Liver (tissue), 8 donors: ENCODE measurements at regions not wholly inside any gene's neighbourhood (a gene's known extent, or its start where the extent isn't known, plus 50 kb on each side); places are given as distances from the start of the nearest gene placed in this dataset.

ENCODE experiments used
- DNase-seq: peaks from one replicate; pipeline ENCODE4 v3.0.0-alpha.2; 2017; ENCODE audit warnings: low spot score
- H3K27ac ChIP-seq, 2 donors: one replicate each; pipeline ENCODE4 v1.7.0; 2013; ENCODE audit warnings: inconsistent platforms in 2 of 2, low read length in 2 of 2, control low read depth in 1 of 2, low read depth in 1 of 2, mild to moderate bottlenecking in 1 of 2
- H3K27me3 ChIP-seq, 4 donors: one replicate each; pipeline versions ENCODE4 v1.6.1 to v1.7.0; 2013; ENCODE audit warnings: low read length in 3 of 4, inconsistent platforms in 1 of 4, mild to moderate bottlenecking in 1 of 4, moderate library complexity in 1 of 4; ENCODE audit not compliant: control insufficient read depth in 4 of 4, insufficient read depth in 4 of 4
- H3K36me3 ChIP-seq, 4 donors: one replicate each; pipeline versions ENCODE4 v1.6.1 to v1.7.0; 2013; ENCODE audit warnings: low read length in 3 of 4, mild to moderate bottlenecking in 3 of 4, low read depth in 1 of 4, moderate library complexity in 1 of 4; ENCODE audit not compliant: control insufficient read depth in 4 of 4, insufficient read depth in 3 of 4
- H3K4me1 ChIP-seq, 4 donors: one replicate each; pipeline versions ENCODE4 v1.6.1 to v1.7.0; 2013; ENCODE audit warnings: low read length in 3 of 4, mild to moderate bottlenecking in 3 of 4, moderate library complexity in 1 of 4; ENCODE audit not compliant: control insufficient read depth in 4 of 4, insufficient read depth in 4 of 4
- H3K4me3 ChIP-seq, 3 donors: one replicate each; pipeline versions ENCODE4 v1.6.1 to v1.7.0; 2013; ENCODE audit warnings: low read length in 3 of 3, control low read depth in 1 of 3, low read depth in 1 of 3, mild to moderate bottlenecking in 1 of 3
- H3K9ac ChIP-seq, 2 donors: one replicate each; pipeline ENCODE4 v1.7.0; 2013; ENCODE audit warnings: low read length in 2 of 2, mild to moderate bottlenecking in 2 of 2, moderate library complexity in 2 of 2, control low read depth in 1 of 2, low read depth in 1 of 2
- H3K9me3 ChIP-seq, 4 donors: one replicate each; pipeline versions ENCODE4 v1.6.1 to v1.7.0; 2013; ENCODE audit warnings: low read length in 3 of 4; ENCODE audit not compliant: control insufficient read depth in 4 of 4
- ATF3 ChIP-seq: IDR thresholded peaks from 2 replicates; pipeline ENCODE4 v1.6.1; 2016; ENCODE audit warnings: antibody characterized with exemption
- CTCF ChIP-seq: fragments of 150-350 bp; IDR thresholded peaks from 2 replicates; pipeline ENCODE4 v1.5.1; 2017; ENCODE audit warnings: improper control_type of control experiment, low read depth, low read length; ENCODE audit not compliant: missing input control
- EGR1 ChIP-seq, 2 donors: IDR thresholded peaks; 2 replicates each; pipeline ENCODE4 v1.6.1; 2016 to 2018; ENCODE audit warnings: antibody characterized with exemption in 2 of 2, low read depth in 2 of 2
- FOXA1 ChIP-seq: IDR thresholded peaks from 2 replicates; pipeline ENCODE4 v1.6.1; 2016; ENCODE audit warnings: antibody characterized with exemption
- FOXA2 ChIP-seq: IDR thresholded peaks from 2 replicates; pipeline ENCODE4 v1.6.1; 2016; ENCODE audit warnings: antibody characterized with exemption
- GABPA ChIP-seq, 2 donors: IDR thresholded peaks in 1 of 2; conservative IDR thresholded peaks in 1 of 2; 2 replicates each; pipeline ENCODE4 v1.6.1; 2016; ENCODE audit warnings: antibody characterized with exemption in 2 of 2, mild to moderate bottlenecking in 1 of 2, moderate library complexity in 1 of 2
- HNF4A ChIP-seq, 2 donors: conservative IDR thresholded peaks; 2 replicates each; pipeline ENCODE4 v1.6.1; 2016; ENCODE audit warnings: antibody characterized with exemption in 2 of 2, mild to moderate bottlenecking in 2 of 2
- HNF4G ChIP-seq: IDR thresholded peaks from 2 replicates; pipeline ENCODE4 v1.6.1; 2016; ENCODE audit warnings: antibody characterized with exemption
- JUND ChIP-seq, 2 donors: IDR thresholded peaks; 2 replicates each; pipeline ENCODE4 v1.6.1; 2016; ENCODE audit warnings: antibody characterized with exemption in 2 of 2
- MAX ChIP-seq: IDR thresholded peaks from 2 replicates; pipeline ENCODE4 v1.6.1; 2016; ENCODE audit warnings: antibody characterized with exemption
- NR2F2 ChIP-seq: IDR thresholded peaks from 2 replicates; pipeline ENCODE4 v1.6.1; 2016; ENCODE audit warnings: antibody characterized with exemption
- RAD21 ChIP-seq, 2 donors: IDR thresholded peaks; 2 replicates each; pipeline ENCODE4 v1.6.1; 2016; ENCODE audit warnings: antibody characterized with exemption in 2 of 2, mild to moderate bottlenecking in 2 of 2
- REST ChIP-seq: IDR thresholded peaks from 2 replicates; pipeline ENCODE4 v1.6.1; 2016; ENCODE audit warnings: antibody characterized with exemption, mild to moderate bottlenecking
- RXRA ChIP-seq, 2 donors: IDR thresholded peaks; 2 replicates each; pipeline ENCODE4 v1.6.1; 2017 to 2018; ENCODE audit warnings: antibody characterized with exemption in 2 of 2, mild to moderate bottlenecking in 1 of 2
- SP1 ChIP-seq: IDR thresholded peaks from 2 replicates; pipeline ENCODE4 v1.6.1; 2018; ENCODE audit warnings: antibody characterized with exemption, mild to moderate bottlenecking
- TAF1 ChIP-seq: conservative IDR thresholded peaks from 2 replicates; pipeline ENCODE4 v1.6.1; 2016; ENCODE audit warnings: antibody characterized with exemption, mild to moderate bottlenecking
- YY1 ChIP-seq: IDR thresholded peaks from 2 replicates; pipeline ENCODE4 v1.6.1; 2016; ENCODE audit warnings: antibody characterized with exemption, mild to moderate bottlenecking
- ZBTB33 ChIP-seq: IDR thresholded peaks from 2 replicates; pipeline ENCODE4 v1.6.1; 2016; ENCODE audit warnings: antibody characterized with exemption
- WGBS: extraction: QIAGEN DNeasy Blood & Tissue Kit; methylation state at CpG from one replicate; pipeline ENCODE4 v1.1.7; 2013; 5-methylcytosine and 5-hydroxymethylcytosine counted together
- donor health status: healthy.
- donor health status: healthy.
- donor health status: healthy.
- donor health status: healthy.
- donor health status: healthy.

- Histone ChIP-seq H3K9me3 (no peaks in the 10 kb centered on the region), H3K27ac (no peak overlapping the region), H3K36me3 (no peaks in the 10 kb centered on the region), H3K4me3 (no peak overlapping the region), H3K27me3 (peaks cover 0 to 2% (median 0%) of the 10 kb centered on the region in 4 donors), H3K9ac (no peak overlapping the region), H3K4me1 (no peaks in the 10 kb centered on the region)
- no peak for DNase-seq
- TF ChIP-seq FOXA2 = no peak
- no peak for TF ChIP-seq HNF4A (conservative IDR thresholded peaks at IDR 0.05)
- 65% methylated on average over 2 of the region's 2 CpGs for WGBS
These were observed 1053.3 kb downstream of the VRK1 start for GRCh38 chr14:97850466-97850865.

GRCh38 chr14:97850886-97851285 is 1053.7 kb downstream of the VRK1 start:
- no peak overlapping the region for H3K4me3 ChIP-seq
- no peak overlapping the region for H3K27ac ChIP-seq
- no peak for DNase-seq
- H3K27me3 ChIP-seq = peaks cover 0 to 2% (median 0%) of the 10 kb centered on the region in 4 donors
- H3K36me3 ChIP-seq = no peaks in the 10 kb centered on the region
- H3K4me1 ChIP-seq = no peaks in the 10 kb centered on the region
- TF ChIP-seq TAF1 = no peak
- no peak for TF ChIP-seq EGR1 (IDR thresholded peaks at IDR 0.05; ENCODE audit: low read depth in 2 of 2)
- TF ChIP-seq SP1 = no peak
- TF ChIP-seq RAD21 (IDR thresholded peaks at IDR 0.05) = no peak
- no peak for TF ChIP-seq RXRA (IDR thresholded peaks at IDR 0.05)
- no peak for TF ChIP-seq HNF4G
- TF ChIP-seq NR2F2 = no peak
- no peak for TF ChIP-seq HNF4A (conservative IDR thresholded peaks at IDR 0.05)
- TF ChIP-seq YY1 = no peak
- no peak for TF ChIP-seq FOXA1
- no peak for TF ChIP-seq CTCF
- TF ChIP-seq MAX = no peak
- TF ChIP-seq JUND (IDR thresholded peaks at IDR 0.05) = no peak
- TF ChIP-seq REST = no peak
- no peak for TF ChIP-seq FOXA2
- TF ChIP-seq ZBTB33 = no peak
- TF ChIP-seq GABPA (IDR thresholded peaks at IDR 0.05 in 1 of 2, conservative IDR thresholded peaks at IDR 0.05 in 1 of 2) = no peak
- TF ChIP-seq ATF3 = no peak
- 83% methylated on average over 6 of the region's 6 CpGs for WGBS
- no peaks in the 10 kb centered on the region for H3K9me3 ChIP-seq
- no peak overlapping the region for H3K9ac ChIP-seq
